GM18951 (cell line): ENCODE measurements at regions not wholly inside any gene's neighbourhood (a gene's known extent, or its start where the extent isn't known, plus 50 kb on each side); places are given as distances from the start of the nearest gene placed in this dataset.

Experiments
- POLR2A ChIP-seq: IDR thresholded peaks from 4 replicates; pipeline ENCODE4 v1.6.1; 2011; ENCODE audit warnings: mild to moderate bottlenecking; ENCODE audit not compliant: insufficient read length, insufficient read depth; ENCODE audit errors: extremely low read depth
- in situ Hi-C: fragments of 300-500 bp; cut with MboI; formaldehyde crosslinking; loops from one replicate; pipeline ENCODE4 v1.12.0; 2022; ENCODE audit warnings: low sequenced_read_pairs, mixed read lengths, inconsistent platforms; ENCODE audit not compliant: unreplicated experiment

DNA sequence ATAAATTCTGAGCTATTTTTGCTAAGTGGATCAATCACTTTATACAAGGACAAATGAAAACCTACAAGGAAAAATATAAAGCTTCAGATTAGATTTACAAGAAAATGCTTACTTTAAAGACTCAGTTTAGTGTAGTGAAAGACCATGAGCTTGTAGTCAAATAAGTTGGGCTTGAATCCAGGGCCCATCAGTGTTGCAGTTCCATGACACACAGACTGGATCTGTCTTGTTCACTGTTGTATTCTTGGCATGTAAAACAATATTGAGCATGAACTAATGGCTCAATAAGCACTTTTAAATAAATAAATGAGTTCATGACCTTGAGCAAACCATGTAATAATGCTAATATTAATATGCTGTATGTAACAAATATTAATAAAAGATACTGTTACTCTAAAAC is 164.6 kb upstream of the KCND2 start:
- in situ Hi-C loops, result no loop called here

DNA sequence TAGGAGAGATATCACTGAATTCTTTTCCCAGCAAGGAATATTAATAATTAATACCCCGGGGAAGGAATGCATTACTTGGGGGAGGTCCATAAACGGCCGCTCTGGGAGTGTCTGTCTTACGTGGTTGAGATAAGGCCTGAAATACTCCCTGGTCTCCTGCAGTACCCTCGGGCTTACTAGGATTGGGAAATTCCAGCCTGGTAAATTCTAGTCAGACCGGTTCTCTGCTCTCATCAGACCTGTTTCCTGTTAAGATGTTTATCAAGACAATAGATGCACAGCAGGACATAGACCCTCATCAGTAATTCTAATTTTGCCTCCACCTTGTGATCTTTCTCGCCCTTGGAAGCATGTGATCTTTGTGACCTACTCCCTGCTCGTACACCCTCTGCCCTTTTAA is 162.8 kb upstream of the KCND2 start:
- TF ChIP-seq POLR2A, result no peak
- in situ Hi-C loops, result no loop called here

More for the DNA sequence above, 164.6 kb upstream of the KCND2 start:
- TF ChIP-seq POLR2A, result no peak

DNA sequence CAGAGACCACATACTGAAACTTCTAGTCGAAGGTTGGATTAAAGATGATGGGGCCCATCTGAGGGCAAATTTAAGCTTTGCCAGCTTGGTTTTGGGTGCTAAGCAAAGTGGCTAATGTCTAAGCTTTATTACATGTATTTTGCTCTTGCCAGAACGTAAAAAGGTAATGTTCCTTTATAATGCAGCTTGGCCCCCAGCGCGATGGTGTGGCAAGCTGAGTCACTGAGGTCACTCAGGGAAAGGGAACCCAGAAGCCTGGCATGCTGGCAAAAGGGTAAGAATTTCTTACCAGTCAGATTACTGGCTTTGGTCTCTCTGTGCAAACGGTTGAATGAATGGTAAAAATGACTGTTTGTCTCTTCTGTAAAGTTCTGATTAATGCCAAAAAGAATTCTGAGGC is 158.3 kb upstream of the KCND2 start:
- in situ Hi-C loops, result no loop called here
- no peak for TF ChIP-seq POLR2A

GRCh38 chr7:120123528-120123927 is 149.4 kb upstream of the KCND2 start:
- no peak for TF ChIP-seq POLR2A
- in situ Hi-C loops, result no loop called here

- in situ Hi-C loops, result no loop called here
- no peak for TF ChIP-seq POLR2A
Measured at GRCh38 chr7:120131096-120131839, 141.7 kb upstream of the KCND2 start.

- TF ChIP-seq POLR2A, result no peak
- in situ Hi-C loops, result no loop called here
Measured at GRCh38 chr7:120138497-120138896, 134.5 kb upstream of the KCND2 start.

GRCh38 chr7:120156476-120156875 is 116.5 kb upstream of the KCND2 start:
- in situ Hi-C loops, result no loop called here
- TF ChIP-seq POLR2A, result no peak

DNA sequence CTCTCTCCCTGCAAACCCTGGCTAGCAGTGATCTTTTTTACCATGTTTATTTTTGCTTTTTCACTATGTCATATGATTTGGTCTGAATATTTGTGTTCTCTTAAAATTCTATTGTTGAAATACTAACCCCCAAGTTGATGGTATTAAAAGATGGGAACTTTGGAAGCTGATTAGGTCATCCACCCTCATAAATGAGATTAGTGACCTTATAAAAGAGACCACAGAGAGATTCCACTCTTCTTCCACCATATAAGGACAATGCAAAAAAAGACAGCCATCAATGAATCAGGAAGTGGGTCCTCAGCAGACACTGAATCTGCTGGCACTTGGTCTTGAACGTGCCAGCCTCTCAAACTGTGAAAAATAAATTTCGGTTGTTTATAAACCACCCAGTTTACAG is 112.8 kb upstream of the KCND2 start:
- TF ChIP-seq POLR2A, result no peak
- in situ Hi-C loops, result no loop called here

DNA sequence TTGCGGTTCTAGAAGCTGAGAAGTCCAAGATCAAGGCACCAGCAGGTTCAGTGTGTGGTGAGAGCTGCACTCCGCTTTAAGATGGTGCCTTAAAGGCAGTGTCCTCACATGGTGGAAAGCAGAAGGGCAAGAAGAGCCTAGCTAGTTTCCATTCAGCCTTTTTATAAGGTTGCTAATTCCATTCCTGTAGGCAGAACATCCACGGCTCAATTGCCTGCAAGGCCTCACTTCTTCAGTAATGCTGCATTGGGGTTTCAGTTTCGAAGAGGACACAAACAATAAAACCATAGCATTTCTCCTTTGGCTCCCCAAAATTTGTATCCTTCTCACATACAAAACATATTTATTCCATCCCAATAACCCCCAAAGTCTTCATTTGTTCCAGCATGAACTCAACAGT is 109.5 kb upstream of the KCND2 start:
- TF ChIP-seq POLR2A, result no peak
- in situ Hi-C loops, result no loop called here

- in situ Hi-C loops, result no loop called here
- TF ChIP-seq POLR2A, result no peak
Measured at GRCh38 chr7:120165227-120165626, 107.7 kb upstream of the KCND2 start.

DNA sequence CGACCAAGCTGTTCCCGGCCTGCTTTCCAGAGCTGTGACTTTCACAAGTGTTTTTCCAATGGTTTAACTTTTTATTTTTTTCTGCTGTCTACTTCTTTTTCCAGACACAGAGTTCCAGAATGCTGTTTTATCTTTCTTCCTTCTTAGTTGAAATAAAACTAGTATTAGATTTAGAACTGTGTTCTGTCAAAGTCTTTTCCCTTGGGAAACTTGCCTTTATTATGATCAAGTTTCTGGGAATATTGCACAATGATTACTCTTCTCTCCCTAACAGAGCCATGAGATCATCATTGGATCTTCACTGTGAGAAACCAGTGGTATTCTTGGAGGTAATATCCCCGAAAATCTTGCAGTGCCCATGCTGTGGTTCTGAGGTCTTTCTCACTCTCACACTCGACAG is 104.9 kb upstream of the KCND2 start:
- in situ Hi-C loops, result no loop called here
- no peak for TF ChIP-seq POLR2A

DNA sequence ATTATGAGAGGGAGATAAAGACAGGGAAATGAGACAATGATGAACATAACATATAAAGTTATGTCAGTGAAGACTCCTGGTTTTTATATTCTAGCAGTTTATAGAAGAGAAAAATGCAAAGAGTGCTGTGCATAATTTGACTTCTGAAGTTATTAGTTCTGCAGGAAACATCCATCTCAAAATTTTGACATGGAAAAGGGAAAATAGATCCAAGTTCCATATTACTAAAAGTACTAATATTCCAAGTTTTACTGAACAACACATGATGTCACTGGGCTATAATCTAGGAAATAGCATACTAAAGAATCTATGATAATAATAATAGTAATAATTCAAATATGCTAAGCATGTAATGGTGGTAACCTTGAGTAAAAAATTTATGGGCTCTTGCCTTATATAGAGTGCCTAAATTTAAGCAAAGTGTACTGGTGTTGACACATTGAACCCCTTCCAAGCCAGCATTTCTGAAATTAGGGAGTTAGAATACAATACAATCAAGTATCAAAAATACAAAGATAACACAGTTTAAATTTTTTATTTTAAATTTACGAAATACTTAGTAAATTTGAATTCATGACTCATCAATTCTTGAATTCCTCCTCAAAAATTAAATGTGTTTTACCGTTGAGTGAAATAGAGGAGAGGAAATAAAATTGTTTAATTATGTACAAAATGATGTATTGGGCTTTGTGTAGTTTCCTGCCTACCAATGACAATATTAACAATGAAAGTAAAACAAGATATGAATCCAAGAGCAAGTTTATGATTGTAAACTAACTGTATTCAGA is 102.8 kb upstream of the KCND2 start:
- in situ Hi-C loops, result no loop called here
- TF ChIP-seq POLR2A, result no peak

DNA sequence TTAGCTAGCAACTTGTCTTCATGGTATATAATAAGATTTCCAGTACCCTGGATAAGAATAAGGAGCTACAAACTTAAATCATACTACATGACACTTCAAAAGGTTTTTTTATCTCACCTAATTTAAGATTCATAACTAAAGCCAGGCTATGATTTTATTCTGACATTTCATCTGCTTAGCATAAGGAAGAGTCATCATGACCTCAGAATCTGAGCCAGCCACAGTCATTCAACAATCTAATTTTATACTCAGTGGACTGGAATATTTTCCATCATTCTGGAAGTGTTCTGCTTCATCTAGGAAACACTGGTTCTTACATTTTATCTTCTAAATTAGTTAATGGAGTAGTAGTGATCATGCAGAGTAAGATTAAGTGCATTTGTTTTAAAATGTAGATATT is 102.1 kb upstream of the KCND2 start:
- in situ Hi-C loops, result no loop called here
- TF ChIP-seq POLR2A, result no peak

GRCh38 chr7:120171406-120171805 is 101.6 kb upstream of the KCND2 start:
- no peak for TF ChIP-seq POLR2A
- in situ Hi-C loops, result no loop called here
